GM18498 (cell line): ENCODE measurements at regions not wholly inside any gene's neighbourhood (a gene's known extent, or its start where the extent isn't known, plus 50 kb on each side); places are given as distances from the start of the nearest gene placed in this dataset.

Source experiments
- ATAC-seq: cut with Tn5 transposase; IDR thresholded peaks from one replicate; pipeline ENCODE4 v1.9.1; 2021; ENCODE audit warnings: mild to moderate bottlenecking, moderate library complexity; ENCODE audit not compliant: unreplicated experiment

DNA sequence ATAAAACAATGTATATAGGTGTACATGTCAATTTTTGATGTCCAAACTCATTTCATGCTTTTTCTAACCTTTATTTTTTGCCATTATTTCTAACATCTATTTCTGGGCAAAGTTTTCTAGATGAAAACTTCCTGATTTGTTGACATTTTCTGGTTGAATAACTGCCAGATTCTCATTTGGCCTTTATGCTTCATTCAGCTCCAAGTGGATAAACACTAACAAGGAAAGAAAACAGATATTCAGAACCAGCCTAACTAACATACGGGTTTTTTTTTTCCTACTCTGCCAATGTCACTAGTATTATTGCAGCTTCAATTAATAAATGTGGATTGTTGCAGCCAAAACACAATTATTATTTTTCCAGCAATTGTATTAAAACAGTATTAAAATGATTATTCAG is 50.9 kb upstream of the RAP1GDS1 start:
- no peak for ATAC-seq

DNA sequence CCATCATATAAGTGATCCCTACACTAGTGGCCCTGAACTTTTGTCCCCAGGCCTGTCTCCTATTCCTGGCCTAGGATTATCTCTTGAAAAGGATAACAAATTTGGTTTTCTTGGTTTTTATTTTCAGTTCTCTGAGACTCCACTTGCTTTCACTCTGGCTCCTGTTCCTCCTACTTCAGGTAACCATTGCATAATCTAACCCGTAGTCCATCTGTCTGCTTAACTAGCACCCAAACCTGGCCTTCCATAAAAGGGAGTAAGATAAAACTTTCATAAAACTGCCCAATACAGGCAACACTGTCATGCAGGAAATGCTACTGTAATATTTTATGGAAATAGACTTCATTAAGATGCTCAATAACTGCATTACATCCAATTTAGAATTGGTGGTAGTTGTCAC is 52.1 kb upstream of the RAP1GDS1 start:
- ATAC-seq: no peak

DNA sequence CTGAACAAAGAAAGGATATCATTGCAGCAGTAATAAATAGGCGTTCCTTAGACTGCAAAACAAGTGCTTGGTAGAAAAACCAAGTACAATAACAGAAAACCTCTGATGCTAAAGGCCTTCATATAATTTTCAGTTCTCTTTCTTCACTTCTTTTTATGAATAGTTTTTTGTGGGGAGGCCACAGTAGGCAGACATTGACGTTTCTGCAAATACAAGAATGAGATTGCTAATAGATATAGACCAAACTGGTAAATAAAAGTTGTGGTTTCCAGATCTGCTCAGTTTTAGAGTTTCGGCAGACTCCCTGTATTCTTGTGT is 57.0 kb upstream of the RAP1GDS1 start:
- ATAC-seq: peak; percentile 64

DNA sequence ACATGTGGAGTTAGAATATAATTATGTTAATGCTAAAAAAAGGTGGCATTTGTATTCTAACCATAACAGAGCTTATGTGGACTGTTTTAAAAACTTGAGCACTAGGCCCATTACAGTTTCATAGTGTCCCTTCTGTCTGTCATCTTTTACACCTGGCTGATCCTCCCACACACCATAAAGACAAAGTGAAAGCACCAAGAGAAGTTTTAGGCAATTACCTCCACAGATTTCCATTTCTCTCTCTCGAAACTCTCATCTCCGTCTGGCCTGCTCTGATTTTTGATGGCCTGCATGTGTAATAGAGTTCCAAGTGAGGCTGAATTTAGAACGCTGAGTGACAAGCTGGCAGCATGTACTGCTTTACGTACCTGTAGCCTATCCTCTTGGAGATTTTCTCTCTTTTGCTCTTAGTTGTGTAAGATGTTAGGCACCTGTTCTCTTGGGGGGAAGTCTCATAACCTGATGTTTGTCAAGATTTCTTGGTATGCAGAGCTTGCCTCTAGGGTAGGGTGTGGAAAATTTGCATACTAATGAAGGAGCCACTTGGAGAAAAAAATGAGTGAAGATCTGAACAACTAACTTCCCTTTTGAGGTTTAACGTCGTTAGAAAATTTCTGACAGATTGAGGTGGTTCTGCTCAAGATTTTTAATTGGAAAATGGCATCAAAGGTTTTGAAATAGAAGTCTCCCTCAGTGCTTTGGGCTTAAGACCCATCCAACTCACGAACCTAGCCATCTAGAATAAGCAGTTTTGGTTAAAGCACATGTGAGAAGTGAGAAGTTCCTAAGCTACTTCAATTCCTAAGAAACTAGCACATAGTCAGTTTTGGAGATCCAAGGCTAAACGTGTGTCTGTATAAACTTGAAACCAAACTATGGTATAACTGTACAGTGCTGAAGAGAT is 57.6 kb upstream of the RAP1GDS1 start:
- peak; percentile 86 for ATAC-seq

DNA sequence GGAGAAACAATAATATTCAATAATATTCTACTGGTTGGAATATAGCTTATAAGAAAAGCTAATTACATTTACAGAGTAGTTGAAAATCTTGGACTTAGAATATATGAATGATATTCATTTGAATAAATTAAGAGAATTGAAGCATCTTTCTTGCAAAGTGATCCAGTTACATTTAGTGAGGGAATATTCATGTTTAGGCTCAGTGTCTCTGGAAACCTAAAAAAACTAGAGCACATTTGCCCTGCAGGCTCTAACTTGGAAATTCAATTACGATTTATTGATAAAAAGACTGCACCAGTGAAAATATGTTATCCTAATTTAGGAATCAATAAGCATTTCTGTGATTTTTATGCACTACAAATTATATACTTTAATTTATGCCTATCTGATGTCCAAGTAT is 58.3 kb upstream of the RAP1GDS1 start:
- ATAC-seq: no peak

DNA sequence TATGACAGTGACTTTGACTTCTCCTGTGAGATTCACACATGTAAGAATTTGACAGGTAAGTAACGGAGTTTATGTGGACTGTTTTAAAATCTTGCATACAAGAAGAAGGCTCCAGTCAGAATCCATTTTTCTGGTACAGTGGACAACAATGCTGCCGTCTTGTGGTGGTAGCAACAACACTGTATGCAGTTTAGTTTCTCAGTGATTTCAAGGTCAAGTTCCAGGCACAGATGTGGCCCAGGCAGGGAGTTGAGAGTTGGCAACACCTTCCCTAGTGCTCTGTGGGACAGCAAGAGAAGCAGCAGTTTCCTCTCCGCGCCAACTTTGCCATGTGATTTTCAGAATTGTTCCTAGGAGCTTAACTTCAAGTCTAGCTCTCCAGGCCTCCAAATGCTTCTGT is 56.0 kb upstream of the STPG2 start:
- no peak for ATAC-seq

DNA sequence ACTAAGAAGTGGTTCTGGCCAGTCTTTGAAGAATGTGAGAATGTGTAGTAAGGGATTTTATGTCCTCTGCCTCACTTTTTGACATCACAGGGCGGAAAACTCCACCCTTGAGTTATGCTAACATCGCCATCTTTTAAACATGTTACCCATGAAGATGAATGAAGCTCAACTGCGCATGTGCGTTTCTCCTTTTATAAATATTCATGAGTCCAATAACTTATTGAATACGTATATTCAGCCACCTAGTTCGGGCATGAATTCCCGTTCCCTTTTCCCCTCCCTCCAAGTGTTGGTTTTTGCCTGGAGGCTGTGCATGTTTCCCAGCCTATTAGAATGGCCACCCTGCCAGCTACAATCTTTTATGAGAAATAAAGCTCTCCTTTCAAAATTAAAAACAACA is 51.7 kb upstream of the STPG2 start:
- ATAC-seq: no peak

DNA sequence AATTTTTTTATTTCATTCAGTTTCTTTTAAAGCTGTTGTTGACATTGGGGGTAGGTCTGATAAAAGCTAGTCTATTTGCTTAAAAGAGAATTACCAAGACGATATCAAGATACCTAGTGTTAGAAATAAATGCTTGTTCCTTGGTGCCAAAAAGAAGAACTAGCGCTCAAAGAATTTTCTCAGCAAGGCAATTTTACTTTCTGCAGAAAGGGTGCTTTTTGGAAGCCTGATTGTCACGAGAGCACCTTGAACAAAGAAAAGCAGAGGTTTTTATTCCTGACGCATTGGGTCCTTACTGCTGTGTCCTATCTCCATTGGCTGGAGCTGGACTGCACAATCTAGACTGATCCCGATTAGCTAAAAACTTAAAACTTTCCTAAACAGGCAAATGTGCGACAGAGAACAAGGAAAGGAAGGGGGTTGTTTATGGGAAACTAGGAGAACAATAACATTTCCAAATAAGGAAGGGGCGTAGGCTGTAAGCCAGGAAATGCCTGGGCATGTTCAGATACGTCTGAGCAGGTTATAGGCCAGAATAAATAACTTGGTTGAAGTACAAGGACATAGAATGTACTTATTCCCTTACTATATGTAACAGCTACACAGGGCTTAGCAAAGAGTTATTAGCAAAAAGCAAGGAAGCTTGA is 50.3 kb upstream of the STPG2 start:
- ATAC-seq: no peak
